H1 (cell line): ENCODE measurements at regions not wholly inside any gene's neighbourhood (a gene's known extent, or its start where the extent isn't known, plus 50 kb on each side); places are given as distances from the start of the nearest gene placed in this dataset.

Source experiments
- JUN ChIP-seq: IDR thresholded peaks from 2 replicates; pipeline ENCODE4 v1.6.1; 2011; ENCODE audit warnings: low read depth, mild to moderate bottlenecking, improper control_type of control experiment, low read length
- RAD21 ChIP-seq, 2 experiments: IDR thresholded peaks in 1 of 2; conservative IDR thresholded peaks in 1 of 2; 2 replicates each; pipeline ENCODE4 v1.6.1; 2011; ENCODE audit warnings: low read depth in 2 of 2, low read length in 2 of 2, improper control_type of control experiment in 1 of 2, inconsistent platforms in 1 of 2, mild to moderate bottlenecking in 1 of 2, moderate library complexity in 1 of 2
- TF ChIP-seq, protein P1 (sequence below): IDR thresholded peaks from 2 replicates; pipeline ENCODE4 v1.6.1; 2012; ENCODE audit warnings: low read length, inconsistent platforms

DNA sequence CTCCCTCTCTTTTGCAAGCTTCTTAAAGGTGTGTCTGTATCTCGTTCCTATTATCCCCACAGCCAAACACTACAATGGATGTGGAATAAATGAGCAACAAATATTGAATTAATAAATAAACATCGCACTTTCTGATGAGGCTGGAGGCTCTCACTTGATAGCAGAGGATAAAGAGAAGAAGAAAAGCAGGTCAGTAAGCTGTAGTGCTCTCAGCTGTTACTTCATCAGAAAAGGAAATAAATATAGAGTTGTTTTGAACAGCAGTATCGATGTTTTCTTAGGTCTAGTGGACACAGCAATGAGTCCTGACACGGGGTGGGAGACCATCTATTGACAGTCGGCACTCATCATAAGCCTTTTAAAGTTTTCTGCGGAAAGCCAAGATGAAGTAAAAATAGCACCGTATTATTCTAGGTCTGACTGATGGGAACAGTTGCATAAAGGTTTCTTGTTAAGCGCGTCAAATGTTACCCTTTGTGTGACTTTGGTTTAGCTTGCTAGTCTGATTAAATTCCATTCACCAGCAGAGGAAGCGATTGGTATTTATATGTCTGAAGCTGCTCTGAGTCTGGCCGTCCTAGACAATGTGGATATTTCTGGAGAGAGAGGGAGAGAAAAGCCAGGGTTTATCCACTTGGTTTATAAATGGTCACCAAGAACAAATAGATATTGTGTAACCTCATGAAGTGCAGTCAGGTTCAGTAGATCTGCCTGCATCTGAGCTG is 646.1 kb downstream of the CDH11 start (continued):
- TF ChIP-seq RAD21 (IDR thresholded peaks at IDR 0.05 in 1 of 2, conservative IDR thresholded peaks at IDR 0.05 in 1 of 2; ENCODE audit: low read depth in 2 of 2, low read length in 2 of 2) = no peak
- no peak for TF ChIP-seq JUN
- TF ChIP-seq, protein P1, sequence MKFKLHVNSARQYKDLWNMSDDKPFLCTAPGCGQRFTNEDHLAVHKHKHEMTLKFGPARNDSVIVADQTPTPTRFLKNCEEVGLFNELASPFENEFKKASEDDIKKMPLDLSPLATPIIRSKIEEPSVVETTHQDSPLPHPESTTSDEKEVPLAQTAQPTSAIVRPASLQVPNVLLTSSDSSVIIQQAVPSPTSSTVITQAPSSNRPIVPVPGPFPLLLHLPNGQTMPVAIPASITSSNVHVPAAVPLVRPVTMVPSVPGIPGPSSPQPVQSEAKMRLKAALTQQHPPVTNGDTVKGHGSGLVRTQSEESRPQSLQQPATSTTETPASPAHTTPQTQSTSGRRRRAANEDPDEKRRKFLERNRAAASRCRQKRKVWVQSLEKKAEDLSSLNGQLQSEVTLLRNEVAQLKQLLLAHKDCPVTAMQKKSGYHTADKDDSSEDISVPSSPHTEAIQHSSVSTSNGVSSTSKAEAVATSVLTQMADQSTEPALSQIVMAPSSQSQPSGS = no peak
- TF ChIP-seq, all 59 proteins: peak for 0
